Thoracic aorta (tissue), 2 donors: ENCODE measurements at regions not wholly inside any gene's neighbourhood (a gene's known extent, or its start where the extent isn't known, plus 50 kb on each side); places are given as distances from the start of the nearest gene placed in this dataset.

Experiments
- ATAC-seq: fragments of 150-250 bp; one replicate; pipeline ENCODE4 v1.8.0; 2017; ENCODE audit warnings: low read depth; ENCODE audit not compliant: insufficient number of reproducible peaks, low FRiP score
- DNase-seq: peaks from one replicate; pipeline ENCODE4 v3.0.0-alpha.2; 2020; ENCODE audit warnings: low spot score
- H3K27ac ChIP-seq, 2 donors: fragments of 200-600 bp; sonication (generic); 1 replicate in 1 of 2; 2 replicates in 1 of 2; pipeline ENCODE4 v1.5.1; 2016; ENCODE audit warnings: mild to moderate bottlenecking in 2 of 2, moderate library complexity in 2 of 2
- H3K27me3 ChIP-seq: fragments of 200-600 bp; sonication (generic); replicated peaks from 2 replicates; pipeline ENCODE4 v1.6.0; 2016; ENCODE audit warnings: mild to moderate bottlenecking; ENCODE audit not compliant: insufficient read depth
- H3K36me3 ChIP-seq: fragments of 200-600 bp; sonication (generic); one replicate; pipeline ENCODE4 v1.5.1; 2016
- H3K4me1 ChIP-seq, 2 donors: fragments of 200-600 bp; sonication (generic); 1 replicate in 1 of 2; 2 replicates in 1 of 2; pipeline versions ENCODE4 v1.5.1 to v1.6.0; 2016; ENCODE audit warnings: low read depth in 2 of 2, mild to moderate bottlenecking in 1 of 2; ENCODE audit not compliant: control insufficient read depth in 1 of 2
- H3K4me3 ChIP-seq: fragments of 200-600 bp; sonication (generic); 2 replicates; pipeline ENCODE4 v1.5.1; 2016; ENCODE audit warnings: mild to moderate bottlenecking
- H3K9me3 ChIP-seq: fragments of 200-600 bp; sonication (generic); 2 replicates; pipeline ENCODE4 v1.5.1; 2016
- CTCF ChIP-seq: fragments of 200-600 bp; sonication (generic); IDR thresholded peaks from one replicate; pipeline ENCODE4 v1.5.1; 2019; ENCODE audit warnings: antibody characterized with exemption

- no peak for DNase-seq
- Histone ChIP-seq H3K27ac (no peak overlapping the region), H3K36me3 (no peaks in the 10 kb centered on the region), H3K4me1 (no peaks in the 10 kb centered on the region), H3K4me3 (no peak overlapping the region), H3K9me3 (no peaks in the 10 kb centered on the region), H3K27me3 (no peaks in the 10 kb centered on the region)
- no peak for TF ChIP-seq CTCF
- ATAC-seq, result no peak
Measured at GRCh38 chr10:8618834-8619233, 564.3 kb downstream of the GATA3 start.

- H3K36me3 ChIP-seq, result no peaks in the 10 kb centered on the region
- DNase-seq, result no peak
- no peak overlapping the region for H3K4me3 ChIP-seq
- no peaks in the 10 kb centered on the region for H3K4me1 ChIP-seq
- no peaks in the 10 kb centered on the region for H3K9me3 ChIP-seq
- no peak overlapping the region for H3K27ac ChIP-seq
- ATAC-seq, result no peak
- no peak for TF ChIP-seq CTCF
- H3K27me3 ChIP-seq, result no peaks in the 10 kb centered on the region
Measured at GRCh38 chr10:8628351-8628750, 573.9 kb downstream of the GATA3 start.

GRCh38 chr10:8633909-8634308, 579.4 kb downstream of the GATA3 start:
- Histone ChIP-seq H3K27ac (no peak overlapping the region), H3K36me3 (no peaks in the 10 kb centered on the region), H3K27me3 (no peaks in the 10 kb centered on the region), H3K4me1 (no peaks in the 10 kb centered on the region), H3K9me3 (no peaks in the 10 kb centered on the region), H3K4me3 (no peak overlapping the region)
- DNase-seq (no peak), ATAC-seq (no peak)
- no peak for TF ChIP-seq CTCF

GRCh38 chr10:8636371-8636770, 581.9 kb downstream of the GATA3 start:
- H3K27me3 ChIP-seq, result no peaks in the 10 kb centered on the region
- no peaks in the 10 kb centered on the region for H3K9me3 ChIP-seq
- no peak for TF ChIP-seq CTCF
- H3K27ac ChIP-seq, result no peak overlapping the region
- no peak overlapping the region for H3K4me3 ChIP-seq
- H3K4me1 ChIP-seq, result no peaks in the 10 kb centered on the region
- no peaks in the 10 kb centered on the region for H3K36me3 ChIP-seq
- no peak for ATAC-seq
- no peak for DNase-seq

- H3K4me1 ChIP-seq, result no peaks in the 10 kb centered on the region
- H3K4me3 ChIP-seq, result no peak overlapping the region
- no peaks in the 10 kb centered on the region for H3K36me3 ChIP-seq
- no peaks in the 10 kb centered on the region for H3K9me3 ChIP-seq
- ATAC-seq (no peak), DNase-seq (no peak)
- no peak for TF ChIP-seq CTCF
- no peak overlapping the region for H3K27ac ChIP-seq
- no peaks in the 10 kb centered on the region for H3K27me3 ChIP-seq
Measured at GRCh38 chr10:8637640-8638039, 583.2 kb downstream of the GATA3 start.
